Stimulated activated CD8-positive, alpha-beta memory T cell treated with anti-CD3 and anti-CD28 coated beads, Interleukin-15, amount 100 ng/mL, for 4 hours (primary cell): ENCODE measurements at regions not wholly inside any gene's neighbourhood (a gene's known extent, or its start where the extent isn't known, plus 50 kb on each side); places are given as distances from the start of the nearest gene placed in this dataset.

Experiments
- DNase-seq, 2 donors: peaks; one replicate each; pipeline ENCODE4 v3.0.0-alpha.2; 2020; ENCODE audit warnings: low read depth in 2 of 2

DNA sequence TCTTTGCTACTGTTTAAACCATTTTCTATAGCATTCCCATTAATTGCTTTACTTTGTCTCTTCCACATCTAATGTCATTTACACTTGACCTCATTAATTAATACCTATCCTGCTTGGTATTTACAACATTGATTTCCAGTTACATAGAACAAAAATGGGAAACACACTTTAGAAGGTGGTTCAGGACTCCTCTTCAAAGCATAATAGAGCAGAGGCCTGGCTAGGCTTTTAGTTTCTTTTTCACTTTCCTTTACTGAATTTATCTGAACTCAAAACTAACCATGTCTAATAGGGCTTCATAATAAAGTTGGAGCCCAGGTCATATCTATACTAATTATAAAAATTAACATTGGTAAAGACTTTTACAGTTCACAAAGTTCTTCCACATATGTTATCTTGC is 648.0 kb upstream of the KIRREL3 start:
- DNase-seq = no peak

DNA sequence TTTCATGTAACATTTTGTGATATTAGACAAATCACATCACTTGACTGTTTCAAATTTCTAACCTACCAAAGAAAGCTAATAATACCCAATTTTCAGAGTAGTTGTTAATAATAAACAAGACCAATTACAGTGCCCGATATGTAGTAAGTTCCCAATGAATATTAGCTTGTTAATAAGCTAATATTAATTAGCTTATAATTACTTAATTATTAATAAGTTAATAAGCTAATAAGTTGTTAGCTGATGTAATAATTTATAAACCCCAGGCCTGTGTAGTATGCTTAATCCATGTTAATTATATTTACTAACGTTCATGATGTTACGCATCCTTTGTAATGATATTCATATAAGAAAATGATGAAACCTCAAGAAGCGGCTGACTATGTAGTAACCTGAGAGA is 643.8 kb upstream of the KIRREL3 start:
- no peak for DNase-seq

DNA sequence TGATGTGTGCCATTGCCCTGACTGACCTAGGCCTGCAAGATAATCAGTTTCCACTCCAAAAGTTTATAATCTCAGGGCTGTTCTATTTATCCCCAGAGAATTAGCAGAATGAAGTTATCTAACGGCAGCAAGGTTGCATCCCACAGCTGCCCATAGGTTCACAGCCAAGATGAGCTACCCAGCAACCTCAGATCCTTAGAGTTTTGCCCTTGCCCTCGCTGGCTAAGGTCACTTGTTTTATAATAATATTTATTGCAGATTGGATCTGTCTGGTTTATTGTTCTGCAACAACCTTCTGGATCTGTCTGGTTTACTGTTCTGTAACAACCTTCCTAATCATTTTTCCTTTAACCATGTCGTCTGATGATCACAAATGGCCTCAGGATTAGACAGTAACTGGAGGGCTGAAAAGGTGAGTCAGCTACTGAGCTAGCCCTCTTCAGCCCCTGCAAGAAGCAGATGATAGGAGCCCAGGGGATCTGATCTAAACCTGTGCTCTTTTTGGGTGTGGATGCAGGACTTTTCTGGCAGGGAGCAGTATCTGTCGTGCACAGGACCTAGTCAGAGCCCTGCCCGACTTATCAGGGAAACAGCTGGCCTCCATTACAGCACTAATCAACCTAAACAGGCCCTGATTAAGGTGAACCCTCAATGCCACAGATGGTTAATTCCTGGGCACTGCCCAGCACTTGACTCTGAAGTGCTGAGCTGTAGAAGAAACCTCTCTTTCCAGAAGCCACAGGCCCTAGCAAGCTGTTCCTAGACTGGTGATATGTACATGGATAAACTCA is 642.9 kb upstream of the KIRREL3 start:
- DNase-seq = no peak

DNA sequence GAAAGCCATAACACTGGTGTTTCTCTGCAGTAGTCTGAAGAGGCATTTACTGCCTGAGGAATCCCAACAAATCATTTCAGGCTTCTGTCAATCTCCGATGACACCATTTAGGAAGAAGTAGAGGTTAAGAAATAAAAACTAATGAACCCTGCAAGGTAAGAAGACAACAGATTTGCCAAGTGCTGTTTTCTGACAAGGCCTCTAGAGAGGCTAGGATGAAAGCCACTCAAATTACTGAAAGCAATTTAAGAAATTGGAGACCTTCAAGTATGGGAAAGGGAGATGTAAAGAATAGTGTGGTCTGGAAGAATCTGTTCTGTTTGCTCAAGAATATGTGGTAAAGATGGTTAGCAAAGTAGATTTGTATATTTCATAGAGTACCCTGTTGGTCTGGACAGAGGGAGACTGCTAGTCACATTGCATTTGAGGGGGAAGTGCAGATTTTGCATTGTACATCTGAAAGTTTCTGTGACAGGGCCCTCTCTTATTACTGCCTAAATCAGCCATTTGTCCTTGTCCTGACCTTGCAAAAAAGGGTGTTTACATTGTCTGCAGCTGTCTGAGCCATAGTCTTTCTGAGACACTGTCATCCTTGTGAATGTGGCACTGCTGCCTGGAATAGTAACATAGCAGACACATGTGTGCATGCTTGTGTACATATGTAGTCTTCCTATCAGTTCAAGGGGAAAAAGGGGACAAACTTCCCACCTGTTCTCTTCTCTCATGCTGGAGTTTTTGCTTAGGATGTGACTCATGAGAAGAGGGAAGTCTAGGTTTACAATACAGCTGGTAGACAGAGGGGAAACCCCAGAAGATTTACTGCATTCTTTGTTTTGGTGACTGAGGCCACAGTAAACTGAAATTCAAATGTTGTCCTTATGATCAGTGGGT is 640.2 kb upstream of the KIRREL3 start:
- DNase-seq = no peak

DNA sequence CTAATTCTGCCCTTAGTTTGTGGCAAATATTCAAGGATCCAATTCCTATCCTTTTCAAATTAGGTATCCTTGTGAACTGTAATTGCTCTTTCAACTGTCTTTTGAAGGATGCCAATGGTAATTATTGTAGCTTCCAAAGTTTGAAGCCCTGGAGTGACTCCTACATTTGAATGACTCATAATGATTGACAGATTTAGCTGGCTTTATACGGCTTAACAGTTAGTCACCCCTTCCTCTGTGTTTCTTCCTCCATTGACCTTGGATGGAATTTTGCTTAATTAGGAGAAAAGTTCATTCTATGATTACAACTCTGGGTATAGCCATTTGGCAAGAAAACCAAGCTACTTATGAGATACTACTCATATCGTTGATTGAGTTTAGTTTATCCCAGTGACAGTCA is 639.3 kb upstream of the KIRREL3 start:
- no peak for DNase-seq

DNA sequence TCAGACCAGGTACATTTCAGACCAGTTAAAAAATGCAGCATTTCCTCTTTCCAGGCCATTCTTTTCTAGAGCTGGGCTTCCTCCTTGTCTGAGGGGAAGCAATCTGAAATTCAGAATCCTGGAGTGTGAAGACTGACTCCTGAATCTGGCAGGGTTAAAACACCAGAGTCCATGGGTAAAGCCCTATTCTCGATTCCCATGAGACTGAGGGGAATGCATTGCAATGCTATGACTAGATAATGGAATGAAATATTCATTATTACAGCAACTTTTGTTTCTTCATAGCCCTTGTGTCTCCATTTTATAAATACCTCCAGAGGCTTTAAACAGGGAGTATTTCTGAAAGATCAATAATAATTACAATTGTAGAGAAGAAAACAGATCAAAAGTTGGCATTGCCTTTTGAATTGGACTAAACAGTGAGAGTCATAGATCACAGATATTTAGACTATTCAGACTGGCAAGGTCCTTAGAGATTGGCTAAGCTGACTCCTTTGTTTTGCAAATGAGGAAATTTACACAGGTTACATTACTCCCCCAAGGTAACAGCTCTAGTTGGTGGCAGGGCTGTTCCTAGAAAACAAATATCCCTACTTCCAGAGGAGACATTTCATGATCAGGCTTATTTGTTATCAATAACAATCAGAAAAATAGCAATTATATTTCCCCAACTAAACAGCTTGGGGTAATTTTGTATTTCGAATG is 632.6 kb upstream of the KIRREL3 start:
- DNase-seq = no peak

DNA sequence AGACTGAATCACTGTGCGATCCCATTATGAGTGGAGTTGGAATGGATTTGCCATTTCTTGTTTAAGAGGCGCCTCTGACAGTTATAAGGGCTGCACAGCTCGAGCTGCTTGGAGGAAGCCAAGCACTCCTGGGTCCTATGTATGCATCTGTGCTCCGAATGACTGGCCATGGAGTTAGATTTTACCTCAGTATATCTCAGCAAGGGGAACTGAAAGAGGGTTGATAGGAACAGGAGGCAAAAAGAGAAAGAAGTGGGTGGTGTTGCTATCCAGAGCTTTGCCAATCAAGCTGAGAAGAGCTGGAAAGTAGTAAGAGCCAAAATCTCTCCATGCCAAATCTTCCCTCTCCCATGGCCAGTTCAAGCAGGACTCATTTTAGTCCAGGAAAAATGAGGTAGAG is 632.0 kb upstream of the KIRREL3 start:
- DNase-seq = no peak

DNA sequence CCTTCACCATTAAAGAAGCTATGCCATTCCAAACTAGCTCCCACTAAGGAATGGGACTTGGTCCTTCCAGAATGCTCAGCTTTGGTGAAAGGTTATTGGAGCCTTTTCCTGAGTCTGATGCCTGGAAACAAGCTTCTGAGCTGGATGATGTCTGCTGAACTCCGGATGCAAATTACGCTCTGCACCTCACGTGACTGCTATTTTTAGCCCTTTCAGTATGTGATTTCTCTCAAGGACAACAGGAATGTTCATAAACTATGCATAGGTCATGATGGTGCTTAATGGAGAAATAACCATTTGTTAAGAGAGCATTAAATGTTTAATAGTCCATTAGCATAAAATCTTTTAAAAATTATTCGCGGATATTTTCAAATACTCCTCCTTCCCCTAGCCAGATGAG is 631.4 kb upstream of the KIRREL3 start:
- DNase-seq = no peak

DNA sequence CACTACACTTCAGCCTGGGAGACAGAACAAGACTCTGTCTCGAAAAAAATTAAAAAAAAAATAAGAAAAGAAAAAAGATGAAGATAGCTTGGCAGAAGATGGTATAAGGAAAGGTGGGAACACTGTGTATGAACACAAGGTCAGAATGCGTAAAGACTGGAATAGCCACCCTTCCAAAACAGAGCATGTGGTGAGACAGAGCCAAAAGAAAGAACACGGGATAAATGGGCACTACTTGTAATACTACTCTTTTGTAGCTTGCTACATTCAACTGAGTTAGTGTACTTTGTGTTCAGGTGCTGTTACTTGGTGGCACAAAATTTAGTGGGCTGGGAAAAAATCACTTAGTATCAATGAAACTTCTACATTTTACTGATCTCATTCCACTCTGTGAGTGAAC is 628.6 kb upstream of the KIRREL3 start:
- no peak for DNase-seq

DNA sequence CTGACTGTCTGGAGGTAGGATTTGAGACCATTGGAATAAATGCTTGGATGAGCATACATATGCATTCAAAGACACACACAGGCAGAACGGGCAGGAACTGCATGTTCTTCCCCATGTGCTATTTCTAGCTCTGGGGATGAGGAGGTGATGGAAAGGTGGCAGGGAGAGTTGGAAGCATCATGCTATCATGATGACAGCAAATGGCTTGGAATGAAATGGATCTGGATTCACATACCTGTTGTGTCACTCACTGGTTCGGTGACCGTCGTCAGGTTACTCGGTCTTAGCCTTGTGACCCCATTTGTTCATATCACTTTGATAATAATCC is 627.9 kb upstream of the KIRREL3 start:
- no peak for DNase-seq

DNA sequence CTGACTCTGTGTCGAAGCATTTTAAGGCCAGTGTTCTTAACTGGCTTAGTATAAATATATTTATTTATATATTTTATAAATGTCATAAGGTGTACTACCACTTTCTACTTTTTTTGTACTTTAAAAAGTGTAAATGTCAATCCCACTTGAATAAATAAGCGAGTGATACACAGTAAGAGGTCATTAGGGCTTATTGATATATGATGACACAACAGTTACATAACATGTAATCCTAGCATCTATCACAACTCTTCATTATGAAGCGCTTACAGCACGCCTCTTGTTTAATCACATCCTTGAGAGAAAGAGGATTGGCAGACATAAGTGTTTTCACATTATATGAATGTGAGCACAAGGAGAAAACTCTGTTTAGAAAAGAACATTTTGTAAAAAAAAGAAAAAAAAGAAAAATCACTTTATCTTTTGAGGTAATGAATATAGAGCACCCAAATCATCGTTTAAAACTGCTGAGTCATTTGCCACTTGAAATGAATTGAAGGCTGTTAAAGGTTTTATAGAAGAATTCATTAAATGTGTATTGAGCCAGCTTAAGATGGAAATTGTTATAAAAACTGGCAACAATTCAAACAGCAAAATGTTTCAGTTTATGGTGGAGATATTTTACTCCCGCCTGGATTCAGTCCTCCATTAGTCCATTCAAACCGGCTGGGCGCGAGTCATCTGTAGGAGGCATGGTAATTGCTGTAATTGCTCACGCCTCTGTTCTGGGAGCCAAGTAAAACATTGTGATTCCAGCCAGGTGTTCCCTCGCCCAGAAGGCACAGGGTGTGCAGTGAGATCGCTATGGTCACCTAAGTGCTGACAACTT is 627.3 kb upstream of the KIRREL3 start:
- no peak for DNase-seq

DNA sequence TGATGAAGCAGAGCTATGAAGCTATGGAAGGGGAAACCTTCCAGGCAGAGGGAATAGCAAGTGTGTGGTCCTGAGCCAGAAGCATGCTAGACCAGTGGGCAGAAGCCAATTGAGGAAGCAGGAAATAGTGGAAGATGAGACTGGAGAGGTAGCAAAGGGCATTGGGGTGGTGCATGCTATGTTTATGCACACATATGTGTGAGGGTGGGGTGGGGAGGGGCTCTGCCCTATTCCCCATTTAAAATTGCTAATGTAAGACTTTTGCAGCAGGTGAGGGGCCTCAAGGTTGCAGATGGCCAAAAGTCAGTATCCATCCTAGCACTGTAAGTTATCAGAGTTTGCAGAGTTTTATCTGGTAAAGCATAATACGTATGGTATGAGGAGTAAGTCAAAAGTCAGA is 626.6 kb upstream of the KIRREL3 start:
- DNase-seq = no peak

DNA sequence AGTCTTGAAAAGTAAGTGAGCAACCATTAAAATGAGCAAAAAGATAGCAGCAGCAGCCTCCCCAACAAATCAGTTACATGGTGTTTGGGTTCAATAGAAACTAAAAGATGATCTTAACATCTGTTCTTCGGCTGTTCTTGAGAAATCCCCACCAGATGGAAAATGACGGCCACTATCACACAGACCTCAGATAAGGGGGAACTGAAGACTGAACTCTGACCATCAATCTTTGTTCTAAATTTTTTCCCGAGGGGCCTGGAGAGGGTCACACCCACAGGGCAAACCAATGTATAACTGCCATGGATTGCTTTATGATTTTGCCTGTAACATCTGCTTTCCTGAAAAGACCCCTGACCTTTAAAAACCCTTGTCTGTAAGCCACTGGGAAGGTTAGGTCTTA is 624.8 kb upstream of the KIRREL3 start:
- DNase-seq = no peak

DNA sequence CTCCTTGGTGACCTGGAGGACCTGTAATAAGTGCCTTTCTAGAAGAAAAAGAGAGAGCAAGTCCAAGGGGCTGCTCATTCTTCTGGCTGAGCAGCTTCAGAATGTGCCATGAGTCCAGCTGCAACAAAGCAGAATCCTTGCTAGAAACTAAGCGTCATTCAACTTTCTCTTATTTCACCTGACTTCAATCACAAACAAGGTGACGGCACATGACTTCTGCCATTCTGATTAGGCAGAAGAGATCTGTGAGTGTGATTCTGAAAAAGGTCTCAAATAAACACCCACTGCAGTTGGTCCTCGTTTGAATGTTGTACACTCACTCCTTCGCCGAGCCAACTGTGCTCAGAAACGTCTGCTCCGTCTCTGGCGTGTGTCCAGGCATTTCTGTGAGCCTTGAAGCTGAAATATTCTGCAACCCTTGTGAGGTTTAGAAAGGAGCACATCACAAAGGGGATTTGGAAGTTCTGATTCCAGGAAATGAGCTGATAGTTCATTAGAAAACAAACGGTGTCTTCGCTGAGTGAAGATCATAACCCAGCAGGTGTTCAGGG is 623.8 kb upstream of the KIRREL3 start:
- no peak for DNase-seq

DNA sequence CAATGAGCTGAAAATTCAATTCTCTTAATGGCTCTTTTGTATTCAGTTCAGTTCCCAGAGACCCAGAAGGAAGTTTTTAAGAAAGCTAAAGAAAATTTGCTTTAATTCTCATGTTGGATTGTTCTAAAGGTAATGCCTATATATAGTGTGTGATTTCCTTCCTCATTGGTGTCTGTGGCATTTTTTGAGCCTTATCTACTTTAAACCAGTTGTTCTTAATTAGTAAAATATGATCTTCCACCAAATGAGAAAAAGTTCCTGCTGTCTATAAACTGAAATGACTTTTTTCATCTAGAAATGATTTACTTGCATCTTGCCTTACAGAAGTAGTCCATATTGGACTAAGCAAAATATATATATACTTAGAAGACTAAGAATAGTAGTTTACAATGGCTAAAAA is 622.1 kb upstream of the KIRREL3 start:
- DNase-seq = no peak

DNA sequence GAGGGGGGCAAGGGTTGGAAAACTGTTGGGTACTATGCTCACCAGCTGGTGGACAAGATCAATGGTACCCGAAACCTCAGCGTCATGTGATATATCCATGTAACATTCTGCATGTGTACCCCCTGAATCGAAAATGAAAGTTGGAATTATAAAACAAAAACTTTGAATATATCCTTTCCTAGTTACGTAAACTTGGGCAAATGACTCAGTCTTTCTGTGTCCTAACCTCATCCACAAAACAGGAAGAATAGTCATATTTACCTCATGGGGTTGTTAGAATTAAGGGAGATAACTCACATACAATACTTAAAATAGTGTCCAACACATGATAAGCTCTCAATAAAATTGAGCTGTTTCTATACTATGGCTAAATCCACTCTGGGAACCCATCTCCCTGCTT is 620.1 kb upstream of the KIRREL3 start:
- DNase-seq = no peak

DNA sequence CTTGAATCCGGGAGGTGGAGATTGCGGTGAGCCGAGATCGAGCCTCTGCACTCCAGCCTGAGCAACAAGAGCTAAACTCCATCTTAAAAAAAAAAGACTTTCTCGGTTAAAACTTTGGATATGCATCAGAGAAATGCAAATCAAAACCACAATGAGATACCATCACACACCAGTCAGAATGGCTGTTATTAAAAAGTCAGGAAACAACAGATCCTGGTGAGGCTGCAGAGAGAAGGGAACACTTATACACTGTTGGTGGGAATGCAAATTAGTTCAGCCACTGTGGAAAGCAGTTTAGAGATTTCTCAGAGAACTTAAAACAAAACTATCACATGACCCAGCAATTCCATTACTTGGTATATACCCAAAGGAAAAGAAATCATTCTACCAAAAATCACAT is 619.4 kb upstream of the KIRREL3 start:
- DNase-seq = no peak

DNA sequence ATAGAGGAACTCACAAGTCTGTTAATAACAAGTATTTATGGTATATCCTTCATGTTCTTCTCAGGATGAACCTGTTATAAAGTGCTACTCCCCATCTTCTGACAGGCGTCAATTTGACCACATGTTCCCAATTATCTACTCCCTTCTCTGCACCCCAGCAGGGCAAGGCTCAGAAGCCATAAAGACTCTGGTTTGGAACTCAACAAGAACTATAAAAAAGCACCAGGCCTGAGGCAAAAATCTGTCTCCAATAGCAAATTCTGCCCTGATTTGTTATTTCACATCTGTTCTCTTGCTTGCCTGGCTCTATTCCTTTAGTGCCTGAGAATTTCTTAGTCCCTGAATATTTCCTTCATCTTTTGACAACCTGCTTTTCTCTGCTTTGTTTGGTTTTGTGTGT is 618.2 kb upstream of the KIRREL3 start:
- DNase-seq = no peak

DNA sequence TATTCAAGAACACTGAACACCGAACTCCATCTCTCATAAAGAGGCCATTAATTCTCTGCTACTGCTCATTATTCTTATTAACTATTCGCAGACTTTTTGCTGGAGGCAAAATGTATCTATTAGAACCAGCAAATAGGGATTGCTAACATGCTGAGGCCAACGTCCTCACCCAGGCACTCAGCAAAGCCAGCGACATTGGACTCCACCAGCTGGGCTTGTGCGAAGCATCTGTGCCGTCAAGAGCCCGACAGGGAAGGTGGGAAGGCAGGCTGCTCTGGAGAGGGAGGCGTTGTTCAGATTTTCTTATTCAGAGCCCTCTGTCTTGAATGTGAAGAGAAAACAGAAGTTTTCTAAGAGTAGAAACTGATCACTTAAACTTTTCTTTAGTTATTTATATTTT is 615.6 kb upstream of the KIRREL3 start:
- DNase-seq = no peak

DNA sequence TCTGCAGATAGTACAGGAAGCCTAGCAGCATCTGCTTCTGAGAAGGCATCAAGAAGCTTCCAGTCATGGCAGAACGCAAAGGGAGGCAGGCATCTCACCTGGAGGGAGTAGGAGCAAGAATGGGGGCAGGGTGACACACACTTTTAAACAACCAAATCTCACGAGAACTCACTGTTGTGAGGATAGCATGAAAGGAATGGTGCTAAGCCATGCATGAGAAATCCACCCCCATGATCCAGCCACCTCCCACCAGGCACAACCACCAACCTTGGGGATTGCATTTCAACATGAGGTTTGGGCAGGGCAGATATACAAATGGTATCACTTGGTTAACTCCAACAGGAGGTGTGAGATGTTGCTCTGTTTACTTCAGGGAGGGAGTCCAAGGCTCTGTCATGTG is 612.0 kb upstream of the KIRREL3 start:
- no peak for DNase-seq

DNA sequence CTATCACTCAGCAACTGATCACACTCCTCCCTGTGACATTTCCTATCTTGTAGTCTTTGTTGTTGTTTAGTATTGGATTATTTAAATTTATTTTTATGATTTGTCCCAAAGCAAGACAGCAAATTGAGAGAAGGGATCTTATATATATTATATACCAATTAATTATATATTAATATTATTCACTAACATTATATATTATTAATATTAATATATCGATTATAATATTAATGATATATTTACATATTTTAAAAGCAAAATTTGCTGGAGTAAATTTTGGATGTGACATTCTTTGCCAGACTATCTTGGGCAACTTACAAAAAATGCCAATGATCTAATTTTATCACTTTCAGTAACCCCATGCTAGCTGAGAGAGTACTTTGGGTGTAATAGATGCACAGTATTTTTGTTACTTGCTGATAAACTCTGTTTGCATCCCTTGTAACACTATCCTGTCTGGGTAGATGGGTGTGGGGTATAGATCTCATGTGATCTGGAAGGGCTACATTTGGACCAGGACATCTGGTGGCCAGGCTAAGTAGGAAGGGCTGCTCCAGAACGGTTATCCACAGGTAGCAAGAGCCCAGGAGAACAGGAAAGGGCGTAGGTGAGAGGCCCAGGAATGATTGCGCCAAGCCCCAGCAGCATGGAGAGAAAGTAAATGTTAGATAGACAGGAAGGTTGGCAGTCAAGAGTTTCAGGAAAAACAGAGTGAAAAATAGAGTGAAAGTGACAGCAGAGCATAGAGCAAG is 608.6 kb upstream of the KIRREL3 start:
- no peak for DNase-seq
